HG02571 (cell line): ENCODE measurements at regions not wholly inside any gene's neighbourhood (a gene's known extent, or its start where the extent isn't known, plus 50 kb on each side); places are given as distances from the start of the nearest gene placed in this dataset.

Experiments used
- ATAC-seq: cut with Tn5 transposase; IDR thresholded peaks from one replicate; pipeline ENCODE4 v1.9.1; 2021; ENCODE audit warnings: mild to moderate bottlenecking, moderate library complexity; ENCODE audit not compliant: unreplicated experiment

DNA sequence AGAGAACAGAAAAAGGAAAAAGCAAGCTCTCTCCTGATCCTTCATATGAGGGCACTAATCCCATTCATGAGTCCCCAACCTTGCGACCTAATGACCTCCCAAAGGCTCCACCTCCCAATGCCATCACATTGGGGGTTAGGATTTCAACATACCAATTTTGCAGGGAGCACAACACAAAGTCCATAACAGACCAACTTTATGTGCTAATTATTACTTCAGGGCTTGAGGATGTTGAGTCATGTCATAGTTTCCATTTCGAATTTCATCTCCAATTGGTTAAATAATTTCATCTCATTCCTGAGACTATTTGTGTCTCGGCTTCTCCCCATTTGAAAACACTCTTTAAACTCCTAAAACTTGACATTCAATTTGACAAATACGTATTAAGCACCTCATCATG is 69.9 kb upstream of the KLF7 start:
- ATAC-seq = no peak

DNA sequence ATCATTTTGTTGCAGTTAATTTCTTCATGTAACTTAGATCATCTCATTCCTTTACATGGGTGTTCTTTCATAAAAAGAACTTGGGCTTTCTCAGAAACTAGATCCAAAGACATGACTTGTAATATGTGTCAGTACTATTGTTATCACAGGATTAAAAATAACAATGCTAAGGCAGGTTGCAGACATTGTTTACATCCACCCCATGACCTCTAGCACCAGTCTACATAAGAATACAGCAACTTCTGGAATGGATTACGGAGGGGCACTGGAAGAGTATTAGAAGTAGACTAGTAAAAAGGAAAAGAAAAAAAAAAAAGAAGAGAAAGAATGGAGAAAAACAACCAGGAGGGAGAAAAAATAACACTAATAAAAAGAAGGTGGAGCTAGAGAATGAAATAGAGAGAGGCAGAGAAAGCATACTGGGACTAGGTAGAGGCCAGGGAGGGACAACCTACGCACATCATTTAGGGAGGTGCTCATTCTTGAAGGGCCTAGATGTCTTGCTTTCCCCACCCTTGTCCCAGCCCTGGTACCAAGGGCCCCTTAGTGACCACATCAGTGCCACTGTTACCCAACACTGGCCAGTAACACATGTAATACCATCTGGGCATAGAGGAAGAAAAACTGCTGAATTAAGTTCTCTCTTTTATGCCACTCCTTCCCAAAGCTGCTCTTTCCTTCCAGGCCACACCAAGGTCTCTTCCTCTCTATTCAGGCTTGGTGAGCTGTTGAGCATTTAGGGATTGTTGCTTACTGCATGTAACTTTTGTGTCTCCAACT is 70.6 kb upstream of the KLF7 start:
- no peak for ATAC-seq

DNA sequence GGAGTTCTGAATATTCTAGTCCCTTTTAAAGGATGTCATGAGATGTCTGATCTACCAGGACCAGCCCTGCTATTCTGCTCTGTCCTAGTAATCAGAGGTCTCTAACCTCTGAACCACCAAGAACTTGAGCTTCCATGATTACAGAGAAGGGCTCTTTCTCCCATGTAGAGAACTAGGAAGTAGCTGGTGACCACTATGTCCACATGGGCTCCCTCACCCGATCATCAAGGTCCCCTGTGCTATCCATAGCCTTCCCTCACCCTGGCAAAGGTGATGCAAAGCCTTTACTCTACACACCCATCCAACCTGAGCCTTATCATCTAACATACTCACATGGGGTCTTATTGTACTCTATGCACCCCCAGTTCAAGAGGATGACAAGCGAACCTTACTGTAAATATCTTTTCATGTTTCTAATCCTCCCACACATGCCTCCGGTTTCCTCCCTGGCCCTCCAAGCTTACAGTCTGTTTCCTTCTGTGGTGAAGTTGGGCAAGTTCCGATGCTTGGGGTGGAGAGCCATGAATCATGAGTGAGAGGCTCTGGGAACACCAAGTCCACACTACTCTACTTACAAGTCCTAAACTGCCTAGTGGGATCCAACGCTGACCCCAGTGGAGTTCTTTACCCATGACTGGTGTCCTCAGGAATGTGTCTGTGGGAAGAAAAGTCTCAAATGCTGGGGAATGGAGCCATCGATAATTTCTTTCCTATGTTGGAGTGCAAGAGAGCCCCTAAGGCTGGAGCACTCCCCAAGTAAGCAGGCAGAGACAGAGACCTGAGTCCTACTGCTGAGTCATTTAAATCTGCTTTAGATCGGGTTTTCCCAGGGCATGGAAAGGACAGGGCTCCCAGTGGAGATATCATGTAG is 73.3 kb upstream of the KLF7 start:
- ATAC-seq = no peak

DNA sequence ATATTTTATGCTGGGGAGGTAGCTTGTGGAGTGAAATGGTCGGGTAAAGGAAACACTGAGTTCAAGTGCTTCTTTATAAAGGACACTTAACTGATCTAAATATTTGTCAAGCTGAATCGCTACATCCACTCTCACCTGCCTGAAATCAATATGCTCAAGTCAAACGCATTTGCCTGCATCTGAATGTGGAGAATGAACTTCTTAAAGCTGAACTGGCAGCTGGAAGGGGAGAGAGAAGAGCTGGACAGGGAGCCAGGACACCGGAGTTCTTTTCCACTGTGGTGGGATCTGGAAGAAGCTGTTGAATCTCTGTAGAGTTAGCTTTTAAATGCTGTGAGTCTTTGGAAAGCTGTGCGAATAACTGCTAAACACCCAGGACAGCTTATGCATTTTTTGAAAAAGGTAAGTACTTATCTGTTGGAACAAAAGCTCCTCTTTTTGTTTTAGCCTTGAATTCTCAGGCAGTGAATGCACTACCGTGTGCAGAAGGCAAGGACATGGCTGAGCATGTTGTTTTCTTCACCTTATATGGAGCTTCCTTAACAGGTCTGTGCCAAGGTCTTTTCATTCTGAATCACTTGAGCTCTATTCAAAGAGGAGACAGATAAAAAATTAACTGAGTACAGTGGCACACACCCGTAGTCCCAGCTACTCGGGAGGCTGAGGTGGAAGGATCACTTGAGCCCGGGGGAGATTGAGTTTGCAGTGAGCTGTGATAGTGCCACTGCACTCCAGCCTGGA is 74.2 kb upstream of the KLF7 start:
- no peak for ATAC-seq

DNA sequence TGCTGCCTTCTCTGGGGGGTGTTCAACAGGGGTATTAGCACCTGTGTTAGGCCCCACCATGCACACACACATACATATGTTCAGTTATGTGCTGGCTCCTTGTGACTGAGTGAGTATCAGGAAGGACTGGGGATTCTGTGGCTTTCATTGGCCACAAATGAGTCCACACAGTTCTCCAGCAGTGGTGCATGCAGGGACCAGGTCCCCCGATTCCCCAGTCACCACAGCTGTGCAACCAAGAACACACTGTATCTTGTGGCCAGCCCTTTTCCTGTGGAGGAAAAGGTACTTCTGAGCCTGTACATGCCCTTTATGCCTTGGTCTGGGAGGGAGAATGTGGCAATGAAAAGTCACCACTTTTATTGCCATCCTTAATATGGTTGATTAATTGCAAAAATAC is 74.9 kb upstream of the KLF7 start:
- no peak for ATAC-seq

DNA sequence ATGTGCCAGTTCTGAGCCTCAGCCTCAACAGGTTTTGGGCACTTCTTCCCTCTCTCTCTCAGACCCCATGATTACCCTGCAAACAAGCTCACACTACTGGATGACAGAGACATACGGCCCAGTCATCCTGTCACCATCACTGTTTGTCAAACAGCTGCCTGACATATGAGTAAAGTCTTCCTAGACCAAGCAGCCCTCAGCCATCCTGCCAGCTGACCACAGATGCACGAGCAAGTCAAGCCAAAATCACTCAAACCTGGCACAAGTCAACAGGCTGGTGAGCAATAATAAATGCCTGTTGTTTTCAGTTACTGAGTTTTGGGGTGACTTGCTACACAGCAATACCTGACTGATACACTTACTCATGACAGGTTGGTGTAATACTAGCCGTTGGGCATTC is 75.5 kb upstream of the KLF7 start:
- ATAC-seq = no peak

DNA sequence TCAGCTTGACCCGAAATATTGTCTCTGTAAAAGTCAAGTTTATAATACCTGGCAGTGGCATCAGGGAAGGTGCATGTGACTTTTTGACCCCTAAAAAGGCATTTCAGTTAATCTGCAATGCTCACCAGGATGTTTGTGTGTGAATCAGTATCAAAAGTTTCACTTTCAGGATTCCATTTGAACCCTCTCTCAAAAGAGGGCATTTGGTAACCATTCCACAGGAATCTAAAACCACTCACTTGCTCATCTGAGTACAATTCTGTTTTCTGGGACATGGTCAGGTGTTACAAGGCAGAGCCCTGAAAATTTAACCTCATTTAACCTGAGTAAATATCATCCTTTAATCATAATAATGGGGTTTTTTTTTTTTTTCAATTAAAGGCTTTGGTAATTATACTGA is 77.9 kb upstream of the KLF7 start:
- ATAC-seq = no peak

DNA sequence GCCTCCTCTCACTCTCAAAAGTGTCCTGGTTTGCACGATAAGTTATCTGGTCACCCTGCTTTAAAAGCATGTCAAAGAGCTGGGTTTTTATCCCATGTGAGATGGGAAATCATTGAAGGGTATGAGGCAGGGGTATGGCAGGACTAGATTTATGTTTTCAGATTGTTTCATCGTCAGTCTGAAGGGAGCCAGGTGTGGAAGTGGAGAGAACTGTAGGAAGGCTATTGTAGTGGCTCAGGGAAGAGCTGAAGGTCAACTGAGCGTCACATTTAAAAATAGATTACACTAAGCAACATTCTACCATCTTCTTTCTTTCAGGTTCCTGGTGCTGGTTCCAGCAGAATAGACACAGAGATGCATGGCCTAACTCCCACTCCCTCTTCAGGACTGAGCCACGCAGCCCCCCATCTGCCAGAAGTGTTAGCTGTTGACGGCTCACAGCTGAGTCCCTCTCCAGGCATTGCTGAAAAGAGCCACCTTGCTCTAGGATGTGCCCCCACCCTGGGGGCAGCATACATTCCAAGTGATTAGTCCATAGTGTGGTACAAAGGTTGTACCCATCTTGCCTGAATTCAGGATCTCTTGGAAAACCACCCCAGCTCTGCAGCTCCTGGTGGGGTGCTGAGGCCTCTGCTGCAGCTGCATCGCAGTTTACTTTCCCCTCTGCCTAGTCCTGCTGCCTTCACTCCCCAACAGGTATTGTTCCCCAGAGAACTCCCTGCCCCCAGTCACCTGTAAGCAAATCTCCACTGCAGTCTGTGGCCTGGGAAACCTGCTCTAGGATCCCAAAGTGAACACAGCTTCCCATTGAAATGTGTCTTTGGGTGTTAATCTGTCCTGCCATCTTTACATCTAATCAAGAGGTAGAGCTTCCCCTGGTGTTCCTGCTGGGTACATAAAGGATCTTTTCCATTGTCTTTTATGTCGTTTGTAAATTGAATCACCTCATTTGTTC is 79.5 kb upstream of the KLF7 start:
- ATAC-seq = no peak

DNA sequence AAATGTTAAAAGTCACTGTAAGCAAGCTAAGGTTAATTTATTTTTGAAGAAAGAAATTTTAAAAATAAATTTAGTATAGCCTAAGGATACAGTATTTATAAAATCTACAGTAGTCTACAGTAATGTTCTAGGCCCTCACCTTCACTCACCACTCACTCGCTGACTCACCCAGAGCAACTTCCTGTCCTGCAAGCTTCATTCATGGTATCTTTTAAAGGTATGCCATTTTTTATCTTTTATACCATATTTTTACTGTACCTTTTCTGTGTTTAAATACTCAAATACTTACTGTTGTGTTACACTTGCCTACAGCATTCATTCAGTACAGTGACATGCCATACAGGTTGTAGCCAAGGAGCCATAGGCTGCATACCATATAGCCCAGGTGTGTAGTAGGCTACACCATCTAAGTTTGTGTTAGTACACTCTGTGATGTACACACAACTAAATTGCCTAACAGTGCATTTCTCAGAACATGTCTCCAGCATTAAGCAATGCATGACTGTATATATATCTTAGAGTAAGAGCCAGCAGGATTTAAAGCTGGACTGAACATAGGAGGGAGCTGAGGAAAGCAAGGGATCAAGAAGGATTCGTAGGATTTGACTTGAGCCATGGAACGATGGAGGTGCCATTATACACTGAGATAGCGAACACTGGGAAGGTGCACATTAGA is 83.1 kb upstream of the KLF7 start:
- ATAC-seq = no peak

DNA sequence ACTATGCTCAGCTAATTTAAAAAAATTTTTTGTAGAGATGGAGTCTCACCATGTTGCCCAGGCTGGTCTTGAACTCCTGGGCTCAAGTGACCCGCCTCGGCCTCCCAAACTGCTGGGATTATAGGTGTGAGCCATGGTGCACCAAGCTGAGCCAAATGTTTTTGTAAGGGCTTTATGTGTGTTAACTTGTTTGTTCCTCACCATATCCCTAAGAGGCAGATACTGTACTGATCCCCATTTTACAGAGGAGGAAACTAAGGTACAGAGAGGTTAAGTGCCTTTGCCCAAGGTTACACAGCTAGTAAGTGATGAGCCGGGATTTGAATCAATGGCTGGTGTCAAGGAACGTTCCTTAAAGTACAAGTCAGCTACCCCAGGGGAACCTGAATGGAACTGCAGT is 85.3 kb upstream of the KLF7 start:
- no peak for ATAC-seq

DNA sequence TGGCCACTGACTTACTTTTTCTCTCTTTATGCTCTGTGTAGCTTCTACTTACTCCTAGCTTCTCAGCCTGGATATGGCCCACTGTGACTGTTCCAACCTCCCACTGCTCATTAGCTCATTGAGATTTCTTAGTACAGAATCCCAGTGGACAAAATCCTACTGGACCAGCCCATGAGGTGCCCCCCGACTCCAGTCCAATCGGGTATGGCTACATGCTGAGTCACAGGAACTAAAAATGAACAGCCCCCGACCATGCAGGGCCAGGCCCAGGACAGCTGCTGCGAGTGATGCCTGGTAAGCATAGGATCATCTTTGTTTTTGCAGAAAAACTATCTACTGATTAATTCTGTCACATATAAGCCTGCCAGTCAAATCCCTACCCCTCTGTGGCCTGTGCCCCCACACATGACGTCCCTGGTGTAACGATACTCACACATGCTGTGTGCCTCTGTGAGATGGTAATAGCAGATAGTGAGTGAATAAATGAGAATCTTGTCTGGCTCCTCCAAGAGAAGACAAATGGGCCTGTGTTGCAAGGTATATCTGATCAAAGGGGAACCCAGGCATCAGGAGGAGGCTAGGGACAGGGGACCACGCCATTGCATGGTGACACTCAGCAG is 85.9 kb upstream of the KLF7 start:
- no peak for ATAC-seq

DNA sequence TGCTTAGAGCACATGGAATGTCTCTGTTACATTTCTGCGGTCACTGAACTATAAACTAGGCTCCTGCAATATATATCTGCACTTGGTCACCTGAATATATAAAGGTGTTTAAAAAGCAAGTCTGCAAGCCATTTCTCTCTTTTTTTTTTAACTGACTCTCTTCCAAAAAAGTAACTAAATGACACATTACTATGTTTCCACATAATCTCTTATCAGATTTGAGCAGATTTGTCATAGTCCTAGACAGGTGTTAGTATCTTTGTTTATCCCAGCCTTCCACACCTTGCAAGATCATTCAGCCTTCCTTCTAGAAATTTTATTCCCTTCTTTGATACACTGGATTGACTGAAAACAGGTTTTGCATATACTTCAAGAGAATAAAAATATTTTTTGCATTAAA is 86.7 kb upstream of the KLF7 start:
- ATAC-seq = no peak

DNA sequence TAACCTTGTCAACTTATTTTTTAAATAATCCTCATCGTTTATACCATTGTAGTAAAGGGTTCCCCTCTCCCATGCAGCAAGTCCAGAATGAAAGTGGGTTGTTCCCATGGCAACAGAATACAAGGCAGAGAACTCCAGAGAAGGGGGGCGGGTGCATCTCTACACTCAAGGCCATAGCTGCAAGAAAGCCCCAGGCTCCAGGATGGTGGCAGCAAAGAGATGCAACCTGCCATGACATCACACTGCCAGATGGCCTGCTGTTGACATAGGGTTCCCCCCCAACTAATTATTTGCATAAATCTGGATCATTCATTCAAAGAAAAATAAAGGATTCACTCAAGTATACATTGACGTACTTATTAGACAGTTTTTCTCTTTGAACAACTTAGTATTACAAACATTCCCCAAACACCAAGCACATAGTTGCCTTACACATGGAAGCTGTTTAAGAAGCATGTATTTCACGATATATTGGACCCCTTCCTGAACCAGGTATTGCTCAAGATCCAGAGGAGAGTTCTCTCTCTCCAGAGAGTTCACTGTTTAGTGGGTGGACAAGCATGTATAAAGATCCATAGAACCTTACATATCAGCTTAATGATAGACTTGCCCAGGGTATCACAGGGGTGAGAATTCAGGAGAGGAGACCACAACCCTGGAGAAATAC is 87.4 kb upstream of the KLF7 start:
- ATAC-seq = no peak

DNA sequence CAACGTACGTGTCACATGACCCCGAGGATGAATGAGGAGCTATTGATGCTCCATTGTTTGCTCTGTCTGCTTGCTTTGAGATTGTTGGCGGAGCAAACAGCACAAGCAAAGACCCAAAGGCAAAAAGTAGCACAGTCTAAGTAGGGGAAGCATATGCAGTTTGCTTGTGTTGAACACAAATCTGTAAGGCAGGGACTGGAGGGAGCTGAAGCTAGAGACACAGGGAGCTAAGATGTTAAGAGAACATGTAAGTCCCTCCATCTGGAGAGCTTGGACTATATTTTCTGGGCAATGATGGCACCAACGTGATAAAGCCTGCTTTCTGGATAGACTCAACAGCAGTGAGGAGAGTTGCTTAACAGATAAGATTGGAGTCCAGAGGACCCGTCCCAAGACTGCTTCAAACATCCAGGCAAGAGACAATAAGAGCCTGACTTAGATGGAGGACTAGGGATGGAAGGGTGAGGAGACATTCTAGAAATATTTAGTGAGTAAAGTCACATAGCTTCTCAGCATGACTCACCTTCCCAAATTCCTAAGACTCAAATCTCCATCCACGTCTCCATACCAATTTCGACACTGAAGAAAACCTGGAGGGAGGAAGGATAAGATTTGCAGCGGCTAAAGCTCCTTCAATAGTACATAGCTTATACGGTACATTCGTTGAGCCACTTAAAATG is 88.1 kb upstream of the KLF7 start:
- ATAC-seq = no peak

DNA sequence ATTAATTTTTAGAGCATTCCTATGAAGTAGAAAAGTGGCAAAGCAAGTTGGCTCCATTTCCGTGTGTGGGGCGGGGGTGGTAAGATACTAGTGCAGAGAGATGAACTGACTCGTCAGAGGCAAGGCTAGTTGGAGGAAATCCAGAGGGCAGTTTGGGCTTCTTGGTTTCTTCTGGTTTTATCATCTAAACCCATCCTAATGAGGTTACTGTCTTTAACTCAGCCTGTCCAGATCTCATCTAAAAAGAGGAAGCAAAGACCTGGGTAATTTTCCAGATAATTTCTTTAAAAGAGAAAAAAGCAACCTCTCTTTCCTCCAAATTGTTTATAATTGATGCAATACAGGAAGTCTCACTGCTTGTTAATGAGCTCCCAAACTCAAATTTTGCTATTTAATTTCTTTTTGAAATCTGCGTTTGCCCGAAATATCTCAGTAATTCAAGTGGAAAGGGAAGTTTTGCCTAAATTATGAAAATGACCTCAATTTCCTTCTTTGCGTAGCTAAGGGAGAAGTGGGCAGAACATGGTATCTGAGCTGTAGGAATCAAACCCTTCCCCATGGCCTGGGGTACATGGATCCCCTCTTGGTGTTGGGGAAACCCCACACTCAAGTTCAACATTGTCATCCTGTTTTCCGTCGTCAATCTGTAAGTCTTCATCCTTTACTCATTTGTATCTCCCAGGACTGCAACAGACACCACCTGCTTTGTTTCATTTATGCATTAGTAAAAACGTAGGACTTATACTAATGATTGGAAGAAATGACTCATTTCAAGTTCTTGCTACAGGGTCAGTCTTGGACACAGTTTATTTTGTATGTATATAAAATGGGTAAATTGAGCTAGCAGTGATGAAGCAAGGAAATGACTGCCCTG is 89.1 kb upstream of the KLF7 start:
- ATAC-seq = no peak

DNA sequence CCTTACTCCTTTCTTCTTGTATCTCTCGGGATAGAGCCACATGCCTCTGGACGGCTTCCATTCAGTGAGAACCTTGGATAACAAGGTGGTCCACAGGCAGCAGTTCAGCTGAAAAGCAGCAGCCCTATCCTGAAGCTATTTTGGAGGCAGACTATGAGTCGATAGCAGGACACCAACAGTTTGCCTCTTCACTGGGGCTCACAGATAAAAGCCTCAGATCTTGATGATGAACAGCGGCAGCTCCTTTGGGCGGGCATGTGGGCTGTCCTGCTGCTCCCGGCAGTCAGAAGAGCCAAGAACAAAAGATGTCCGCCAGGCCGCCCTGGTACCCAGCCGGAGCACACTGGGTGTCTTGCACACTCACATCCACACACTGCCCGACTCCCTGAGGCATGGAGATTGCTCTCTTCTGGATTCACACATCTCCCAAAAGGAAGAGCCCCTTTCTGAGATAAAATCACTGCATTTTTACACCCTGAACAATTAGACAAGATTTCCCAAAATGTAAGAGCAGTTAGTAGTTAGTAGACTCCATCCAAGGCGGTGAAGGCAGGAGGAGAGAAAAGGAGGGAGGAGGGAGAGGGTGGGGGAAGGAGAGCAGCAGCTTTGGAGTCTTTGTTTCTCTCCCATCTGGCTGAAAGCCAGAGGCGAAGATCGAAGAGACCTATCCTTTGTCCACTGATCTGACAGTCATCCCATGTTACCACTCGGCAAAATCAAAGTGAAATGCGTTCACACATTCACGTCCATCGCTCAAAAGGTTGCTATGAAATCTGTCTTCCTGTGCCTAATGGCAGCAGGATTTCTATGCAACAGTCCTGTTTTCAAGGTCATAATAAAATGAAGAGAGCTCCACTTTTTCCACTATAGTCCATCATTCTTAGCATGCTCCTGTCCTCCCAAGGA is 90.1 kb upstream of the KLF7 start:
- no peak for ATAC-seq
